ENCODE measurements at regions not wholly inside any gene's neighbourhood (a gene's known extent, or its start where the extent isn't known, plus 50 kb on each side); places are given as distances from the start of the nearest gene placed in this dataset.

DNA sequence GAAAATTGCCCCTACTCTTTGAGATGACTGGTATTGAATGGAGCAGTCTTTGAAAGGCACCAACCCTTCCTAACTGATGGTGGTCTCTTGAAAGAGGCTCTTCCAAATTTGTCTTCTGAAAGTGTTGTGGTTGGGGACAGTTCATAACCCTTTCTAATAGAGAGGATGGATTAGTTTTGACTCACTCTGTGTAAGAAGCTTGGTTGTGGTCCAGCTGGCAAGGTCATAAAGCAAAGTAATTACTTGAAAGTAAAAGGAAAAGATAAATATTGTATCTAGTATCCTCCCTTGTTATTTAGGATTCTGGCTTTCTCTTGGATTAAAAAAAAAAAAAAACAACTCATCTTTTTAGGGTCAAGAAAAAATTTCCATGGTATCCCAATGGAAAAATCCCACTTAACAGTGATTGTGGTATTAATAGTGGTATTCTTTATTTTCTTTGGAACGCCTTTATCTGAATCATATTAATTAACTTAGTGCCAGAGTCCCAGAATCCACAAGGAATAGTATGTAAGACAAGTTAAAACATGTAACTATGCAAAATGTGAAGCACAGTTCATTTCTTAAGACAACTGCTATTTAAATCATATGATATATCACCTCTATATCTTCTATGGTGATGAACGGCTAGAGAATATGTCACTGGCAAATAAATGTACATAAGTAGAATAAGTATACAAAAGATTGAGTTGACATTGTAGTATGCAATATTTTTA lies 469.3 kb upstream of the CDIN1 start:
- Histone ChIP-seq H3K4me1 (ENCODE audit: control insufficient read depth, insufficient read depth, low read length, unreplicated experiment) (peaks cover 12% of the 10 kb centered on the region), H3K27ac (ENCODE audit: low read depth, low read length) (no peak overlapping the region), H3K27me3 (ENCODE audit: insufficient read depth, low read length) (no peaks in the 10 kb centered on the region), H3K36me3 (ENCODE audit: insufficient read depth, low read length) (no peaks in the 10 kb centered on the region), H2AFZ (ENCODE audit: low read length, unreplicated experiment) (no peak overlapping the region), H3K4me3 (ENCODE audit: low read depth, low read length) (no peak overlapping the region), H3K79me2 (ENCODE audit: control insufficient read depth, insufficient read depth, low read length, unreplicated experiment) (no peaks in the 10 kb centered on the region)

DNA sequence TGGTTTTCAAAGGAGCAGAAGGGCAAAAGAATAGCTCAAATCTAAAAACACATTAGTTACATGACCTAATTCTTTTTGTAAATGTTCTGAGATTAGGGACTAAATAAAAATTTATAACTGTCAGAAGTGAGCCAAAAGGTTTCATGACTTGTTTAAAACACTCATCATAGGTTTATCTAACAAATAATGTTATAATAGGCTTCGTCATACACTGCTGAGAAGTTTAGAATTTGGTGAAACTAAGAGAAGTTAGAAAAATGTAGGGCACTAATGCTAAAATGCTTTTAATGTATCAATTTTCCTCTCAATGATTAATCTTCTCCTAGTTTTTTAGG lies 468.8 kb upstream of the CDIN1 start:
- H3K36me3 ChIP-seq (ENCODE audit: insufficient read depth, low read length) = no peaks in the 10 kb centered on the region
- no peaks in the 10 kb centered on the region for H3K27me3 ChIP-seq (ENCODE audit: insufficient read depth, low read length)

DNA sequence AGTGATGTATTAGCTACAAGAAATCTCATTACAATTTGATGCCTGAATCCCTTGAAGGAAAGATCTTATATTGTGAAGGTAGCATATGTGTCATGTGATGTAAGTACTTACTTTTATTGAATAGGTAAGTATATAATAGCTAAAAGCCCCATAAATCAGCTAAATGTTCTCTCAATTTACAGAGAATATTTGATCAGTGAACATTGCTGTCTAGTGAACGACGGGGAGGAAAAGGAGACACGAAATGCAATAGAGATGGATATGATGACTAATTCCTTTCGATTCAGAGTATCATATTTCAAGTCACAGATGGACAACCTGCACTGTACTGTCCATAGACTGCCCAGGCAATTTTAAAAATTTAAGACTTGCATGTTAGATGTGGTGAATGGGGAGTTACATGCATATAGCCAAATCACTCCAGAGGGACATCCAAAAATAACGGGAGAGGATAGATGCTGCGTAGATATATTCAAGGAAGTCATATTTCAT lies 462.1 kb upstream of the CDIN1 start:
- Histone ChIP-seq H3K4me1 (ENCODE audit: control insufficient read depth, insufficient read depth, low read length, unreplicated experiment) (no peaks in the 10 kb centered on the region), H3K27ac (ENCODE audit: low read depth, low read length) (no peak overlapping the region), H3K4me3 (ENCODE audit: low read depth, low read length) (no peak overlapping the region), H2AFZ (ENCODE audit: low read length, unreplicated experiment) (no peak overlapping the region), H3K79me2 (ENCODE audit: control insufficient read depth, insufficient read depth, low read length, unreplicated experiment) (no peaks in the 10 kb centered on the region), H3K27me3 (ENCODE audit: insufficient read depth, low read length) (no peaks in the 10 kb centered on the region), H3K36me3 (ENCODE audit: insufficient read depth, low read length) (no peaks in the 10 kb centered on the region)

More for the DNA sequence above, 468.8 kb upstream of the CDIN1 start:
- H3K27ac ChIP-seq (ENCODE audit: low read depth, low read length) = no peak overlapping the region
- no peak overlapping the region for H3K4me3 ChIP-seq (ENCODE audit: low read depth, low read length)
- H3K79me2 ChIP-seq (ENCODE audit: control insufficient read depth, insufficient read depth, low read length, unreplicated experiment) = no peaks in the 10 kb centered on the region
- peaks cover 12% of the 10 kb centered on the region for H3K4me1 ChIP-seq (ENCODE audit: control insufficient read depth, insufficient read depth, low read length, unreplicated experiment)
- no peak overlapping the region for H2AFZ ChIP-seq (ENCODE audit: low read length, unreplicated experiment)

DNA sequence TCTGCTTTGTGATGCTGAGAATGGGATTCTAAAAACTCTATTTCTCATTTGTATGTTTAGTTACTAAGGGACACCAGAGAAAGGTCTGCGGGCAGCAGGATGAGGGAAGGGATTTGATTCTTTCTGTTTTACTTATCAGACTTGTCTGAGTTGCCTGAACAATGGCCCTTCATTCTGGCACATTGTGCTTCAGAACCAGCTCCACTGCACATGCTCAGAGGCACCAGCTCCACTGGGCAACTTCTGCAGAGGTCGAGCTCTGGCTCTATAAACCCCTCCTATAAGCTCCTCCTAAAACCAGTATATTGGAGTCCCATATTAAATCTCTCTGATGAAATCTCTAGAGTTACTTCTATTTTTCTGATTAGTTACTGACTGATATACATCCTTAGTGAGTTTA lies 453.2 kb upstream of the CDIN1 start:
- H3K36me3 ChIP-seq (ENCODE audit: insufficient read depth, low read length) = no peaks in the 10 kb centered on the region
- H3K79me2 ChIP-seq (ENCODE audit: control insufficient read depth, insufficient read depth, low read length, unreplicated experiment) = no peaks in the 10 kb centered on the region
- no peaks in the 10 kb centered on the region for H3K27me3 ChIP-seq (ENCODE audit: insufficient read depth, low read length)
- H3K4me3 ChIP-seq (ENCODE audit: low read depth, low read length) = no peak overlapping the region
- no peak overlapping the region for H3K27ac ChIP-seq (ENCODE audit: low read depth, low read length)
- H2AFZ ChIP-seq (ENCODE audit: low read length, unreplicated experiment) = no peak overlapping the region
- no peaks in the 10 kb centered on the region for H3K4me1 ChIP-seq (ENCODE audit: control insufficient read depth, insufficient read depth, low read length, unreplicated experiment)

DNA sequence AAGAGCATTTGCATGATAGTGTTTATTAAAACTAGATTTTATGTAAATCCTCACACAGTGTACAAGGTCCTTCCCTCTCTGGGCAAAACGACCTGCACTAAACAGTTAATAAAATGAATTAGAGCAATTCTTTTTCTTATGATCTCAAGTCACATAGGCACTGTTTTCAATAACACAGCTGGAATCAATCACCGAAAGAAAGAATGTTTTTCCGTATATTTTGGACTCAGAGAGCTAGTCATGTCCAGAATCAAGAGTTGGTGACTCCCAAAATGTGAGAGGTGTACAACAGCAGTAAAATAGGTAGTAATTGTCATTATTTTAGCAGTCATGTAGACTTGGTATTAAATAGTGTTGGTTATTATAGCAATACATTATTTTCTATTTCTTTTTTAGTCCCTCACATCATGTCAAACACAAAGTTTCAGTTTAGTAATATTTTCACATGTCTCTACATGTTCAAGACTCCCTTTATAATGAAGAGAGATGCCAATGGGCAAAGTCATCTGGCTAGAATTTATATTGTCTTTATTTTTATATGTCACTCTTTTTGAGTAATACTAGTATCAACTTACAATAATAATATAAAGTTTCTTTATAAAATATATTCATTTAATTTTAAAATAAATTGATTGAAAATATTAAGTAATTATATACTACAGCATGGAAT lies 448.6 kb upstream of the CDIN1 start:
- no peak overlapping the region for H3K27ac ChIP-seq (ENCODE audit: low read depth, low read length)
- H3K4me3 ChIP-seq (ENCODE audit: low read depth, low read length) = no peak overlapping the region
- no peaks in the 10 kb centered on the region for H3K4me1 ChIP-seq (ENCODE audit: control insufficient read depth, insufficient read depth, low read length, unreplicated experiment)
- no peaks in the 10 kb centered on the region for H3K79me2 ChIP-seq (ENCODE audit: control insufficient read depth, insufficient read depth, low read length, unreplicated experiment)
- H2AFZ ChIP-seq (ENCODE audit: low read length, unreplicated experiment) = no peak overlapping the region
- H3K36me3 ChIP-seq (ENCODE audit: insufficient read depth, low read length) = no peaks in the 10 kb centered on the region
- H3K27me3 ChIP-seq (ENCODE audit: insufficient read depth, low read length) = no peaks in the 10 kb centered on the region

DNA sequence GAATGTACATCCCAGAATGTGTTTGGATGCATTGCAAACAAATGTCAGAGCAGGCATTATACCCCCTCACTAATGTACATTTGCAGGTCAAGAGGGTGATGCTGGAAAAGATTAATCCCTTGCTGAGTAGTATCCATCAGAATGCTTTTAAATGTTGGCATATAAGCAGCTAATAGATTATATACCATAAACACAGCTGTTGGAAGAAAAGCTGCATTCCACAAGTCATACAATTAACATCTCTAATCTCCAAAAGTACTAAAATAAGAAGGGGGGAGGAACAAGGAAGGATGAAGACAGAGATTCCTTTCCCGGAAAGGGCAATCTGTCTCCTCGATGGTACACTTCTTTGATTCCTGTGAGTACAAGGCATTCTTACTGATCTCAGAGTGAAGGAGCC lies 445.7 kb upstream of the CDIN1 start:
- Histone ChIP-seq H3K4me3 (ENCODE audit: low read depth, low read length) (no peak overlapping the region), H2AFZ (ENCODE audit: low read length, unreplicated experiment) (no peak overlapping the region), H3K79me2 (ENCODE audit: control insufficient read depth, insufficient read depth, low read length, unreplicated experiment) (no peaks in the 10 kb centered on the region), H3K27me3 (ENCODE audit: insufficient read depth, low read length) (no peaks in the 10 kb centered on the region), H3K27ac (ENCODE audit: low read depth, low read length) (no peak overlapping the region), H3K36me3 (ENCODE audit: insufficient read depth, low read length) (no peaks in the 10 kb centered on the region), H3K4me1 (ENCODE audit: control insufficient read depth, insufficient read depth, low read length, unreplicated experiment) (no peaks in the 10 kb centered on the region)

DNA sequence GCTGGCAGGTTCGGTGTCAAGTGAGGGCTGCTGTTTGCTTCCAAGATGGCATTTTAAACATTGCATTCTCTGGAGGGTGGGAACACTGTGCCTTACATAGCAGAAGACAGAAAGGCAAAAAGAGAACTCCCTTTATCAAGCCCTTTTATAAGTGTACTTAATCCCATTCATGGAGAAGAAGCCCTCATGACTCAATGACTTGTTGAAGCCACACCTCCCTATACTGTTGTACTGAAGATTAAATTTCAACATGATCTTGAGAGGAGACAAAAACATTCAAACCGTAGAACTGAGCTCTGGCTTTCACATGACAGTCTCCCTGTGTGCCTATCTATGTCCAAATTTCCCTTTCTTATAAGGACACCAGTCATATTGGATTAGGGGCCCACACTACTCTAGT lies 443.4 kb upstream of the CDIN1 start:
- no peak overlapping the region for H2AFZ ChIP-seq (ENCODE audit: low read length, unreplicated experiment)

DNA sequence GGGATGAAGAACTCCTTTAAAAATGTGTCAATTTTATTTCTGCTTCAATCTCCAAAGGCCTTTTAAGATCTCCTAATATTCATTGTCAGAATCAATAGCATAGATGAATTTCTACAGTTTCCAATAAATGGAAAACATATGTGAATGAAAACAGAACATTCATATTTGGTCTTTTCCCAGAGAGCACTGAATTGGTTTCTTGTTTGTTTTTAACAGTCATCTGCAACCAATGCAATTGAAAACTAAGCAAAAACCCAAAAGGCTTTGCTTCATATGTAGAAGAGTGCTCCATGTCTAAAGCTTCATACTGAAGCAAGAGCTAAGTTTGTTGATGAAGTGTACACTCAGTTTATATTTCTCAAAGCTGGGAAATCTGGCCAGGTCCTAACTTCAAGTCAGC lies 426.5 kb upstream of the CDIN1 start:
- Histone ChIP-seq H3K27me3 (ENCODE audit: insufficient read depth, low read length) (no peaks in the 10 kb centered on the region), H3K4me3 (ENCODE audit: low read depth, low read length) (no peak overlapping the region), H3K4me1 (ENCODE audit: control insufficient read depth, insufficient read depth, low read length, unreplicated experiment) (peaks cover 7% of the 10 kb centered on the region), H3K79me2 (ENCODE audit: control insufficient read depth, insufficient read depth, low read length, unreplicated experiment) (no peaks in the 10 kb centered on the region), H3K27ac (ENCODE audit: low read depth, low read length) (no peak overlapping the region), H2AFZ (ENCODE audit: low read length, unreplicated experiment) (no peak overlapping the region), H3K36me3 (ENCODE audit: insufficient read depth, low read length) (peaks cover 2% of the 10 kb centered on the region)

More for the DNA sequence above, 443.4 kb upstream of the CDIN1 start:
- Histone ChIP-seq H3K4me1 (ENCODE audit: control insufficient read depth, insufficient read depth, low read length, unreplicated experiment) (no peaks in the 10 kb centered on the region), H3K27me3 (ENCODE audit: insufficient read depth, low read length) (no peaks in the 10 kb centered on the region), H3K27ac (ENCODE audit: low read depth, low read length) (no peak overlapping the region), H3K79me2 (ENCODE audit: control insufficient read depth, insufficient read depth, low read length, unreplicated experiment) (no peaks in the 10 kb centered on the region), H3K4me3 (ENCODE audit: low read depth, low read length) (no peak overlapping the region), H3K36me3 (ENCODE audit: insufficient read depth, low read length) (no peaks in the 10 kb centered on the region)

DNA sequence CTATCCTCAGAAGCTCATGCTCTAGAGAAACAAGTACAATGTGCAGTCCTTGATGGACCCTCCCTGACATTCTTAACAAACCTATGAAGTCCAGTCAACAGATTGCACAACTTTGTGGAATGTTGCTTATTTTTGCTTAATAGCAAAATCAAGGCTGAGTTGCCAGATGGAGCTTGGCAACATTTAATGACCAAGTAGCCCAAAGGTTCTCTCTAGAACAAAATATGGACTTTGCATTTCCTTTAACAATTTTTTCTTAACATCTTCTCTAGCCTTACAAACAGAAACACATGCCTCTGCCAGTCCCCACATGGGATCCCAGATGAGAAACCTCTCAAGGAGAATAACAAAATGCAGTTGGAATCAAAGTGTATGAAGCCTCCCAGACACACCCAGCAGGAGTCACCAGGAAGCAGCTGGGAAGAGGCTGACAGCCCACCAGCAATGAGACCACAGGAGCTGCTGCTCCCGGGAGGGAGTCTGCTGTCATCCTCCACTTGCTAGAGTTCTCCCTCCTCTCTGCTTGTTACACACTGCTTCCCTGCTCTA lies 422.5 kb upstream of the CDIN1 start:
- H3K4me3 ChIP-seq (ENCODE audit: low read depth, low read length) = no peak overlapping the region
- H3K4me1 ChIP-seq (ENCODE audit: control insufficient read depth, insufficient read depth, low read length, unreplicated experiment) = peaks cover 7% of the 10 kb centered on the region
- no peaks in the 10 kb centered on the region for H3K27me3 ChIP-seq (ENCODE audit: insufficient read depth, low read length)
- no peak overlapping the region for H3K27ac ChIP-seq (ENCODE audit: low read depth, low read length)
- no peak overlapping the region for H2AFZ ChIP-seq (ENCODE audit: low read length, unreplicated experiment)
- H3K79me2 ChIP-seq (ENCODE audit: control insufficient read depth, insufficient read depth, low read length, unreplicated experiment) = no peaks in the 10 kb centered on the region
- H3K36me3 ChIP-seq (ENCODE audit: insufficient read depth, low read length) = no peaks in the 10 kb centered on the region

DNA sequence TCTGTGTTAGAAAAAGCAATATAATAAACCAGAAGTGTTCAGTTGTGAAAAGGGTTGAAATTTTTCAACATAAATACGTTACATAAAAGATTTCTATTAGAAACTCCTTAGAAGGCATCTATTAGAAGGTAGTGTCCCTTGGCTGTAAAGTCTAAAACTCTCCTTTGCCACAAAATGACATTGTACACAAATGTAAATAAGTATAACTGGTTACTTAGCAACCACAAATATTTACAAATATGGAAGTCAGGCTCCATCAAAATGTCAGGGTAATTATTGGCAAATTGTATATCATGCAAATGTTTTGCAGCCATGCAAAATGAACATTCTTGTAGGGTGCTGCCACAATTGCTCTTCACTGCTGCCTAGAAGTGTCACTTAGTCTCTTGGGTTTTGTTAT lies 419.1 kb upstream of the CDIN1 start:
- H3K4me1 ChIP-seq (ENCODE audit: control insufficient read depth, insufficient read depth, low read length, unreplicated experiment) = peaks cover 7% of the 10 kb centered on the region
- H3K36me3 ChIP-seq (ENCODE audit: insufficient read depth, low read length) = no peaks in the 10 kb centered on the region
- H3K27me3 ChIP-seq (ENCODE audit: insufficient read depth, low read length) = no peaks in the 10 kb centered on the region
- H2AFZ ChIP-seq (ENCODE audit: low read length, unreplicated experiment) = no peak overlapping the region
- no peak overlapping the region for H3K4me3 ChIP-seq (ENCODE audit: low read depth, low read length)
- no peaks in the 10 kb centered on the region for H3K79me2 ChIP-seq (ENCODE audit: control insufficient read depth, insufficient read depth, low read length, unreplicated experiment)
- no peak overlapping the region for H3K27ac ChIP-seq (ENCODE audit: low read depth, low read length)

DNA sequence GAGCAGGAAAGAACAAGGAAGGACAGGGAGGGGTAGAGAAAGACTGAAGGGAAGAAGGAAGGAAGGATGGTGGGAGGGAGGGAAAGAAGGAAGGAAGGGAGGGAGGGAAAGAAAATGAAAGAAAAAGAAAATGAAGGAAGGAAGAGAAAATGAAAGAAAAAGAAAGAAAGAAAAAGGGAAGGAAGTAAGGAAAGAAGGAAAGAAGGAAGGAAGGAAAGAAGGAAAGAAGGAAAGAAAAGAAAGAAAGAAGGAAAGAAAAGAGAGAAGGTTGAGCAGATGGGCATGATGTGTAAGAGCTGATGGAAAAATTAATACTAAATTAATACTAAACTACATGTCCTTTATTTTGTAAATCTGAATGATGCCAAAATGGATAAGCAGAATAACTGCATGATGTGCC lies 418.3 kb upstream of the CDIN1 start:
- H3K36me3 ChIP-seq (ENCODE audit: insufficient read depth, low read length) = no peaks in the 10 kb centered on the region
- peaks cover 7% of the 10 kb centered on the region for H3K4me1 ChIP-seq (ENCODE audit: control insufficient read depth, insufficient read depth, low read length, unreplicated experiment)
- no peak overlapping the region for H3K27ac ChIP-seq (ENCODE audit: low read depth, low read length)
- H3K4me3 ChIP-seq (ENCODE audit: low read depth, low read length) = no peak overlapping the region
- H3K27me3 ChIP-seq (ENCODE audit: insufficient read depth, low read length) = no peaks in the 10 kb centered on the region
- H2AFZ ChIP-seq (ENCODE audit: low read length, unreplicated experiment) = peak overlapping the region; percentile 10
- H3K79me2 ChIP-seq (ENCODE audit: control insufficient read depth, insufficient read depth, low read length, unreplicated experiment) = no peaks in the 10 kb centered on the region
